ENCODE measurements at regions not wholly inside any gene's neighbourhood (a gene's known extent, or its start where the extent isn't known, plus 50 kb on each side); places are given as distances from the start of the nearest gene placed in this dataset.

DNA sequence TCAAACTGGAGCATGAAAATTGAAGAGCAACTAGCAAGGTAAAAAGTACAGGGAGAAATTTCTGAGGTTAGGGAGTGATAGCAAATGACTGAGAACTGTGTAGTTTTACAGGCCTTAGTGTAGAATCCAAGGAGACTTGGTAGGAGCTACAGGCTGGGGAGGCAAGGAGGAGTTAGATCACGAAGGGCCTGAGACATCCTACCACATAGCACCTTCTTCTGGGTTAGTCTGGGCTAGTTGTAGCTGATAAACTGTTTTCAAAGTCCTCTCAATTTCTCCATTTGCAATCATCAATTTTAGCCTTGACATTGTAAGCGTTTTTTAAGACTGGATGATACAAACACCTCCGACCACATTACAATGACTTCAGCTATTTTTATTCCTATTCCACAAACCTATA lies 209.7 kb downstream of the TMEM200A start:
- TF ChIP-seq, protein P1, sequence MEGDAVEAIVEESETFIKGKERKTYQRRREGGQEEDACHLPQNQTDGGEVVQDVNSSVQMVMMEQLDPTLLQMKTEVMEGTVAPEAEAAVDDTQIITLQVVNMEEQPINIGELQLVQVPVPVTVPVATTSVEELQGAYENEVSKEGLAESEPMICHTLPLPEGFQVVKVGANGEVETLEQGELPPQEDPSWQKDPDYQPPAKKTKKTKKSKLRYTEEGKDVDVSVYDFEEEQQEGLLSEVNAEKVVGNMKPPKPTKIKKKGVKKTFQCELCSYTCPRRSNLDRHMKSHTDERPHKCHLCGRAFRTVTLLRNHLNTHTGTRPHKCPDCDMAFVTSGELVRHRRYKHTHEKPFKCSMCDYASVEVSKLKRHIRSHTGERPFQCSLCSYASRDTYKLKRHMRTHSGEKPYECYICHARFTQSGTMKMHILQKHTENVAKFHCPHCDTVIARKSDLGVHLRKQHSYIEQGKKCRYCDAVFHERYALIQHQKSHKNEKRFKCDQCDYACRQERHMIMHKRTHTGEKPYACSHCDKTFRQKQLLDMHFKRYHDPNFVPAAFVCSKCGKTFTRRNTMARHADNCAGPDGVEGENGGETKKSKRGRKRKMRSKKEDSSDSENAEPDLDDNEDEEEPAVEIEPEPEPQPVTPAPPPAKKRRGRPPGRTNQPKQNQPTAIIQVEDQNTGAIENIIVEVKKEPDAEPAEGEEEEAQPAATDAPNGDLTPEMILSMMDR (IDR thresholded peaks at IDR 0.05; ENCODE audit: low read depth, low read length, missing input control), result no peak
- TF ChIP-seq, protein P2, sequence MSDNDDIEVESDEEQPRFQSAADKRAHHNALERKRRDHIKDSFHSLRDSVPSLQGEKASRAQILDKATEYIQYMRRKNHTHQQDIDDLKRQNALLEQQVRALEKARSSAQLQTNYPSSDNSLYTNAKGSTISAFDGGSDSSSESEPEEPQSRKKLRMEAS (IDR thresholded peaks at IDR 0.05), result no peak
- TF ChIP-seq TAF1 (conservative IDR thresholded peaks at IDR 0.05) (no peak), YY1 (IDR thresholded peaks at IDR 0.05) (no peak), EGR1 (IDR thresholded peaks at IDR 0.05; ENCODE audit: low read depth in 2 of 2) (no peak), RAD21 (IDR thresholded peaks at IDR 0.05) (no peak), JUND (IDR thresholded peaks at IDR 0.05) (no peak)
